ENCODE measurements at regions not wholly inside any gene's neighbourhood (a gene's known extent, or its start where the extent isn't known, plus 50 kb on each side); places are given as distances from the start of the nearest gene placed in this dataset.

DNA sequence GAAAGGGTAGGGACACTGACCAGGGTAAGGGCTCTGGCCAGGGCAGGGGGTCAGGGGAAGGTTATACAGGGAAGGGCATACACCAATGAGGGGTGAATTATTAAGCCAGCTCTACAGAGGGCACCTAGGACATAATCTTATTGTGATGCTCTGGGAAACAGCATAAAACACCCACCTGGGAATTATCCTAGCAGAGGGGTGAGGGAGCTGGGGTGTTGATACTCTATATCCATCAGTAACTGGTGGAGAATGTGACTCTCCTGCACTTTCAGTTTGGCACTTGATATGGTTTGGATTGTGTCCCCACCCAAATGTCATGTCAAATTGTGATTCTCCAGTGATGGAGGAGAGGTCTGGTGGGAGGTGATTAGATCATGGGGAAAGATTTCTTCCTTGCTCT is 291.2 kb downstream of the ASMT start:
- TF ChIP-seq, protein P1, sequence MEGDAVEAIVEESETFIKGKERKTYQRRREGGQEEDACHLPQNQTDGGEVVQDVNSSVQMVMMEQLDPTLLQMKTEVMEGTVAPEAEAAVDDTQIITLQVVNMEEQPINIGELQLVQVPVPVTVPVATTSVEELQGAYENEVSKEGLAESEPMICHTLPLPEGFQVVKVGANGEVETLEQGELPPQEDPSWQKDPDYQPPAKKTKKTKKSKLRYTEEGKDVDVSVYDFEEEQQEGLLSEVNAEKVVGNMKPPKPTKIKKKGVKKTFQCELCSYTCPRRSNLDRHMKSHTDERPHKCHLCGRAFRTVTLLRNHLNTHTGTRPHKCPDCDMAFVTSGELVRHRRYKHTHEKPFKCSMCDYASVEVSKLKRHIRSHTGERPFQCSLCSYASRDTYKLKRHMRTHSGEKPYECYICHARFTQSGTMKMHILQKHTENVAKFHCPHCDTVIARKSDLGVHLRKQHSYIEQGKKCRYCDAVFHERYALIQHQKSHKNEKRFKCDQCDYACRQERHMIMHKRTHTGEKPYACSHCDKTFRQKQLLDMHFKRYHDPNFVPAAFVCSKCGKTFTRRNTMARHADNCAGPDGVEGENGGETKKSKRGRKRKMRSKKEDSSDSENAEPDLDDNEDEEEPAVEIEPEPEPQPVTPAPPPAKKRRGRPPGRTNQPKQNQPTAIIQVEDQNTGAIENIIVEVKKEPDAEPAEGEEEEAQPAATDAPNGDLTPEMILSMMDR (IDR thresholded peaks at IDR 0.05) = no peak
- TF ChIP-seq CHD2 (IDR thresholded peaks at IDR 0.05; ENCODE audit: low read length, partially characterized antibody) = no peak
- TF ChIP-seq CEBPB (IDR thresholded peaks at IDR 0.05) = no peak
- no peak for TF ChIP-seq RFX5 (IDR thresholded peaks at IDR 0.05)
